H9 (cell line): ENCODE measurements at regions not wholly inside any gene's neighbourhood (a gene's known extent, or its start where the extent isn't known, plus 50 kb on each side); places are given as distances from the start of the nearest gene placed in this dataset.
A peak's percentile ranks its signal among the peaks of the same experiment; 100 is the strongest.

Source experiments
- DNase-seq: peaks from one replicate; pipeline ENCODE4 v3.0.0-alpha.2; 2017
- H2AFZ ChIP-seq: one replicate; pipeline ENCODE4 v1.6.1; 2013; ENCODE audit warnings: mild to moderate bottlenecking, low read length, control low read depth, moderate library complexity
- H2AK5ac ChIP-seq: 2 replicates; pipeline ENCODE4 v1.6.1; 2013; ENCODE audit warnings: low read length, control low read depth, mixed read lengths; ENCODE audit not compliant: insufficient read length
- H2BK120ac ChIP-seq: one replicate; pipeline ENCODE4 v1.6.1; 2013; ENCODE audit warnings: low read depth, mild to moderate bottlenecking, low read length, control low read depth, inconsistent platforms; ENCODE audit not compliant: poor library complexity, severe bottlenecking
- H2BK12ac ChIP-seq: 2 replicates; pipeline ENCODE4 v1.6.1; 2013; ENCODE audit warnings: low read length, control low read depth, mixed read lengths, low read depth; ENCODE audit not compliant: insufficient read length
- H2BK15ac ChIP-seq: 2 replicates; pipeline ENCODE4 v1.6.1; 2013; ENCODE audit warnings: low read depth, low read length, control low read depth
- H2BK20ac ChIP-seq: one replicate; pipeline ENCODE4 v1.6.1; 2013; ENCODE audit warnings: low read depth, mild to moderate bottlenecking, low read length, control low read depth, inconsistent platforms; ENCODE audit not compliant: poor library complexity, severe bottlenecking
- H2BK5ac ChIP-seq: 2 replicates; pipeline ENCODE4 v1.6.1; 2013; ENCODE audit warnings: low read length, control low read depth, mixed read lengths; ENCODE audit not compliant: insufficient read length
- H3K14ac ChIP-seq: 2 replicates; pipeline ENCODE4 v1.6.1; 2013; ENCODE audit warnings: low read length, control low read depth; ENCODE audit not compliant: insufficient read depth
- H3K18ac ChIP-seq: 2 replicates; pipeline ENCODE4 v1.6.1; 2013; ENCODE audit warnings: low read depth, mild to moderate bottlenecking, mixed read lengths, low read length, control low read depth; ENCODE audit not compliant: insufficient read length
- H3K23ac ChIP-seq: 2 replicates; pipeline ENCODE4 v1.6.1; 2013; ENCODE audit warnings: low read length, control low read depth, mixed read lengths, low read depth; ENCODE audit not compliant: insufficient read length
- H3K23me2 ChIP-seq: 2 replicates; pipeline ENCODE4 v1.6.1; 2013; ENCODE audit warnings: low read depth, mild to moderate bottlenecking, mixed read lengths, low read length, control low read depth; ENCODE audit not compliant: insufficient read length, poor library complexity, severe bottlenecking
- H3K27ac ChIP-seq: 2 replicates; pipeline ENCODE4 v1.5.1; 2013; ENCODE audit warnings: low read length, control low read depth, mixed read lengths, low read depth; ENCODE audit not compliant: insufficient read length
- H3K27me3 ChIP-seq: 2 replicates; pipeline ENCODE4 v1.6.1; 2013; ENCODE audit warnings: low read length, control low read depth, inconsistent platforms; ENCODE audit not compliant: insufficient read depth
- H3K4ac ChIP-seq: 2 replicates; pipeline ENCODE4 v1.6.1; 2013; ENCODE audit warnings: low read depth, mild to moderate bottlenecking, control low read depth, inconsistent platforms, low read length, moderate library complexity
- H3K4me1 ChIP-seq: 2 replicates; pipeline ENCODE4 v1.6.1; 2013; ENCODE audit warnings: low read length, control low read depth, inconsistent platforms; ENCODE audit not compliant: insufficient read depth
- H3K4me2 ChIP-seq: 2 replicates; pipeline ENCODE4 v1.6.1; 2013; ENCODE audit warnings: low read length, control low read depth, mixed read lengths; ENCODE audit not compliant: insufficient read length, insufficient read depth
- H3K56ac ChIP-seq: 2 replicates; pipeline ENCODE4 v1.6.1; 2013; ENCODE audit warnings: low read depth, mild to moderate bottlenecking, mixed read lengths, low read length, control low read depth; ENCODE audit not compliant: insufficient read length
- H3K79me1 ChIP-seq: 2 replicates; pipeline ENCODE4 v1.6.1; 2013; ENCODE audit warnings: low read depth, mild to moderate bottlenecking, moderate library complexity, low read length, control low read depth, inconsistent platforms; ENCODE audit not compliant: insufficient read depth, poor library complexity, severe bottlenecking
- H3K79me2 ChIP-seq: 2 replicates; pipeline ENCODE4 v1.6.1; 2013; ENCODE audit warnings: low read length, control low read depth, inconsistent platforms; ENCODE audit not compliant: insufficient read depth
- H3K9ac ChIP-seq: 2 replicates; pipeline ENCODE4 v1.6.1; 2013; ENCODE audit warnings: low read length, control low read depth, mixed read lengths; ENCODE audit not compliant: insufficient read length; ENCODE audit errors: extremely low read depth
- H3K9me3 ChIP-seq: one replicate; pipeline ENCODE4 v1.6.1; 2013; ENCODE audit warnings: low read depth, low read length, inconsistent platforms; ENCODE audit not compliant: control insufficient read depth
- H3T11ph ChIP-seq: one replicate; pipeline ENCODE4 v1.6.1; 2013; ENCODE audit warnings: mild to moderate bottlenecking, low read length, control low read depth, inconsistent platforms
- H4K20me1 ChIP-seq: one replicate; pipeline ENCODE4 v1.6.1; 2013; ENCODE audit not compliant: control insufficient read depth, insufficient read length, insufficient read depth
- H4K5ac ChIP-seq: 2 replicates; pipeline ENCODE4 v1.6.1; 2013; ENCODE audit warnings: low read depth, mild to moderate bottlenecking, mixed read lengths, low read length, control low read depth; ENCODE audit not compliant: insufficient read length
- H4K8ac ChIP-seq: replicated peaks from 2 replicates; pipeline ENCODE4 v1.6.1; 2013; ENCODE audit warnings: low read length, control low read depth, mixed read lengths, low read depth; ENCODE audit not compliant: insufficient read length
- H4K91ac ChIP-seq: 2 replicates; pipeline ENCODE4 v1.6.1; 2013; ENCODE audit warnings: low read depth, mild to moderate bottlenecking, moderate library complexity, mixed read lengths, low read length, control low read depth; ENCODE audit not compliant: insufficient read length
- H3K27ac Mint-ChIP-seq, 3 experiments: 2 replicates in 2 of 3; 3 replicates in 1 of 3; pipeline ENCODE4 v1.8.0; 2020 to 2021; ENCODE audit warnings: mixed read lengths in 3 of 3, mild to moderate bottlenecking in 1 of 3, moderate library complexity in 1 of 3
- H3K27me3 Mint-ChIP-seq: 2 replicates; pipeline ENCODE4 v1.8.0; 2021; ENCODE audit warnings: low read depth, mild to moderate bottlenecking, moderate library complexity, mixed read lengths
- H3K36me3 Mint-ChIP-seq, 3 experiments: 2 replicates in 2 of 3; 3 replicates in 1 of 3; pipeline ENCODE4 v1.8.0; 2020 to 2021; ENCODE audit warnings: low read depth in 3 of 3, mixed read lengths in 3 of 3; ENCODE audit not compliant: insufficient read depth in 1 of 3
- H3K4me1 Mint-ChIP-seq, 2 experiments: 2 replicates each; pipeline ENCODE4 v1.8.0; 2020; ENCODE audit warnings: mixed read lengths in 2 of 2
- H3K4me3 Mint-ChIP-seq, 2 experiments: 2 replicates in 1 of 2; 3 replicates in 1 of 2; pipeline ENCODE4 v1.8.0; 2020 to 2021; ENCODE audit warnings: mild to moderate bottlenecking in 2 of 2, mixed read lengths in 2 of 2, moderate library complexity in 1 of 2
- H3K9me3 Mint-ChIP-seq, 2 experiments: 2 replicates in 1 of 2; 3 replicates in 1 of 2; pipeline ENCODE4 v1.8.0; 2020; ENCODE audit warnings: mild to moderate bottlenecking in 2 of 2, mixed read lengths in 2 of 2, moderate library complexity in 1 of 2
- CTCF ChIP-seq: fragments of 200-600 bp; sonication (generic); conservative IDR thresholded peaks from 3 replicates; pipeline ENCODE4 v1.8.0; 2021; ENCODE audit warnings: antibody characterized with exemption, mild to moderate bottlenecking
- WGBS: extraction: QIAGEN DNeasy Blood & Tissue Kit; methylation state at CpG from one replicate; pipeline ENCODE4 v1.1.7; 2013; ENCODE audit warnings: missing lambda C conversion rate, low lambda C conversion rate, mixed read lengths; ENCODE audit not compliant: insufficient read length; ENCODE audit errors: extremely low coverage; 5-methylcytosine and 5-hydroxymethylcytosine counted together

GRCh38 chr4:175916626-175917351 lies 104.7 kb upstream of the GPM6A start:
- no peaks in the 10 kb centered on the region for H3K79me2 ChIP-seq
- H3K23ac ChIP-seq: no peak overlapping the region
- H2BK120ac ChIP-seq: no peak overlapping the region
- no peak overlapping the region for H3T11ph ChIP-seq
- no peak overlapping the region for H3K4me2 ChIP-seq
- H2BK12ac ChIP-seq: no peak overlapping the region
- no peaks in the 10 kb centered on the region for H4K20me1 ChIP-seq
- no peak overlapping the region for H2AFZ ChIP-seq
- no peaks in the 10 kb centered on the region for H3K27me3 ChIP-seq
- H3K27me3 Mint-ChIP-seq: no peaks in the 10 kb centered on the region
- no peak overlapping the region for H3K14ac ChIP-seq
- H3K9ac ChIP-seq: no peak overlapping the region
- no peaks in the 10 kb centered on the region for H3K23me2 ChIP-seq
- no peak overlapping the region for H4K91ac ChIP-seq
- H3K9me3 Mint-ChIP-seq: no peaks in the 10 kb centered on the region
- no peak for DNase-seq
- no peaks in the 10 kb centered on the region for H3K36me3 Mint-ChIP-seq
- no peak overlapping the region for H3K27ac ChIP-seq
- WGBS: no CpG with 5 or more reads among the region's 6 CpGs
- H2AK5ac ChIP-seq: no peak overlapping the region
- H3K79me1 ChIP-seq: no peaks in the 10 kb centered on the region
- H3K9me3 ChIP-seq: no peaks in the 10 kb centered on the region
- H2BK20ac ChIP-seq: no peak overlapping the region
- H4K5ac ChIP-seq: no peak overlapping the region
- peak overlapping the region in 1 of 3 experiments; percentile 49; a peak in 1 of 7 replicates for H3K27ac Mint-ChIP-seq
- H3K4me3 Mint-ChIP-seq: no peak overlapping the region
- H2BK15ac ChIP-seq: no peak overlapping the region
- no peak overlapping the region for H3K4ac ChIP-seq
- H4K8ac ChIP-seq: no peak overlapping the region
- no peak overlapping the region for H3K56ac ChIP-seq
- no peak overlapping the region for H2BK5ac ChIP-seq
- peaks cover 19 to 20% of the 10 kb centered on the region in 2 experiments for H3K4me1 Mint-ChIP-seq
- peaks cover 4% of the 10 kb centered on the region; the same call in 1 of the 2 replicates for H3K4me1 ChIP-seq
- no peak overlapping the region for H3K18ac ChIP-seq
- no peak for TF ChIP-seq CTCF
